T follicular helper cell (primary cell): ENCODE measurements at regions not wholly inside any gene's neighbourhood (a gene's known extent, or its start where the extent isn't known, plus 50 kb on each side); places are given as distances from the start of the nearest gene placed in this dataset.
A peak's percentile ranks its signal among the peaks of the same experiment; 100 is the strongest.

Source experiments
- DNase-seq: peaks from one replicate; pipeline ENCODE4 v3.0.0-alpha.2; 2020; ENCODE audit warnings: low read depth

DNA sequence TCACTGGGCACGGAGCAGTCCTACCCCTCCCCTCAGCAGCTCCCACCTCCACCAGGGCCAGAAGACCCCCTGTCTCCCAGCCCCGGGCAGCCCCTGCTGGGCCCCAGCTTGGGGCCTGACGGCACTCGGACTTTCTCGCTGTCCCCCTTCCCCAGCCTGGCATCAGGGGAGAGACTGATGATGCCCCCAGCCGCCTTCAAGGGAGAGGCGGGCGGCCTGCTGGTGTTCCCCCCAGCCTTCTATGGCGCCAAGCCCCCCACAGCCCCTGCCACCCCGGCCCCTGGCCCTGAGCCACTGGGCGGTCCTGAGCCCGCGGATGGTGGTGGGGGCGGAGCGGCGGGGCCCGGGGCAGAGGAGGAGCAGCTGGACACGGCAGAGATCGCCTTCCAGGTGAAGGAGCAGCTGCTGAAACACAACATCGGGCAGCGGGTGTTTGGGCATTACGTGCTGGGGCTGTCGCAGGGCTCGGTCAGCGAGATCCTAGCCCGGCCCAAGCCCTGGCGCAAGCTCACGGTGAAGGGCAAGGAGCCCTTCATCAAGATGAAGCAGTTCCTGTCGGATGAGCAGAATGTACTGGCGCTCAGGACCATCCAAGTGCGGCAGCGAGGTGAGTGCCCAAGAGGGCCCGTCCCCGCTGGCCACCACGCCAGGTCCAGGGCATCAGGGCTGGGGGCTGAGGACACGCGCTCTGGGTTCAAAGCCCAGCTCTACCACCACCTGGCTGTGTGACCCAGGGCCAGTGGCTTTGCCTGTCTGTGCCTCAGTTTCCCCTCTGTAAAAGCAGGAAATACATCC is 58.6 kb downstream of the PHETA1 start:
- no peak for DNase-seq

DNA sequence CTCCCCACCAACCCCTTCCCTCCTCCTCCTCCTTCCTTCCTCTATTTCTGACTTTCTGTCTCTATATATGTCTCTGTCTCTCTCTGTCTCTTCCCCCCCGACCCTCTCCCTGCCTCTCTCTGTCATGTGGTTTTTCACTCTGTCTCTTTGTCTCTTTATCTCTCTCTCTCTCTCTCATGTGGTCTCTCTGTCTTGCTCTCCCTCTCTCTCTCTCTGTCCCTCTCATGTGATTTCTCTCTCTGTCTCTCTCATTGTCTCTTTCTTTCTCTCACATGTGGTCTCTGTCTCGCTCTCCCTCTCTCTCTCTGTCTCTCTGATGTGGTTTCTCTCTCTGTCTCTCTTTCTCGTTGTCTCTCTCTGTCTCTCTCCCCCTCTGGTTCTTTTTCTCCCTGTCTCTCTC is 59.3 kb downstream of the PHETA1 start:
- no peak for DNase-seq

DNA sequence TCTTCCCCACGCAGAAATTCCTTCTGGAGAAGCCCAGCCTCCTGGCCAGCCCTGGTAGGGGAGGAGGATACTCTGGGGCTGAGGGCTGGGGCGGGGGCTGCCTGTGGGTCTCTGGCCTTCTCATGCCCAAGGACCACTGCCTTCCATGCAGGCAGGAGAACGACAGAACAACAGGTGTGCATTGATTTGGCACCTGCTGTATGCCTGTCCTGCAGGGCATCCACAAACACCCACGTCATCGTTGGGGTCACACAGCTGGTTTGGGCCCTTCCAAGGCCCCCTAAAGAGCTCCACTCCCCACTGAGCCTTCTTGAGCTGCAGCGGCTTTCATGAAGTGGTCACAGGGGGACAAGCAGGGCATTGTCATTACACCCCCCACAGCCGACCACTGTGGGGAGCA is 60.4 kb downstream of the PHETA1 start:
- DNase-seq = no peak

DNA sequence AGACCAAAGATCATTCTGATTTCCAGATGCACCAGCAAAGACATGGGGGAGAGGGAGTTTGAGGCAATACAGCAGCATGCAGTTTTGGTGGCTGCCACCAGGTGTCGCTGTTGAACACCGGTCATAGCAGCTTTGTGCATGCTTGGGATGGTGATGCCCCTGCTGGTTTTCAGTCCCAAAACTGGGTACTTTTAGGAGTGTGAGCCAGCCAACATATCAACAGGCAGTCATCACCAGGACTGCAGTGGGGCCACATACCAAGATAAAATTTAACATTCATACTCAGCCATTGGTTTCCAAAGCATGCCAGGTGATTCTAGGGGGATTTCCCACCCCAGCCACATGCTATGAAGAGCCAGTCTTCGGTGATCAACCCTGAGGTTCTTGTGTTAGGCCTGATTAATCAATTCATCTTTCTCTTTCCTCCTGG is 64.2 kb downstream of the PHETA1 start:
- peak; percentile 10 for DNase-seq

DNA sequence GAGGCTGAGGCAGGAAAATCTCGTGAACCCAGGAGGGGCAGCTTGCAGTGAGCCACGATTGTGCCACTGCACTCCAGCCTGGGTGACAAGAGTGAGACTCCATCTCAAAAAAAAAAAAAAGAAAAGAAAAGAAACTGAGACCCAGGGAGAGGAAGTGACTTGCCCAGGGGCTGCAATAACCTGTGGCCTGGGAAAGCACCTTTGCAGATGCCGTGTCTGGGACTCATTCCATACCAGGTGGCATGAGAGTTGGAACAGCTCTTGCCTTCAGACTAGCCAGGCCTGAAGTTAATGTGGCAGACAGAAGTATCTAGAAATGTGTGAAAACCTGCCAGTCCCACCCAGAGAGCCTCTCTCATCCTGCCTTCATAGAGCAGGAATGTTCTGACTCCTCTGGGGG is 65.4 kb downstream of the PHETA1 start:
- DNase-seq = no peak

DNA sequence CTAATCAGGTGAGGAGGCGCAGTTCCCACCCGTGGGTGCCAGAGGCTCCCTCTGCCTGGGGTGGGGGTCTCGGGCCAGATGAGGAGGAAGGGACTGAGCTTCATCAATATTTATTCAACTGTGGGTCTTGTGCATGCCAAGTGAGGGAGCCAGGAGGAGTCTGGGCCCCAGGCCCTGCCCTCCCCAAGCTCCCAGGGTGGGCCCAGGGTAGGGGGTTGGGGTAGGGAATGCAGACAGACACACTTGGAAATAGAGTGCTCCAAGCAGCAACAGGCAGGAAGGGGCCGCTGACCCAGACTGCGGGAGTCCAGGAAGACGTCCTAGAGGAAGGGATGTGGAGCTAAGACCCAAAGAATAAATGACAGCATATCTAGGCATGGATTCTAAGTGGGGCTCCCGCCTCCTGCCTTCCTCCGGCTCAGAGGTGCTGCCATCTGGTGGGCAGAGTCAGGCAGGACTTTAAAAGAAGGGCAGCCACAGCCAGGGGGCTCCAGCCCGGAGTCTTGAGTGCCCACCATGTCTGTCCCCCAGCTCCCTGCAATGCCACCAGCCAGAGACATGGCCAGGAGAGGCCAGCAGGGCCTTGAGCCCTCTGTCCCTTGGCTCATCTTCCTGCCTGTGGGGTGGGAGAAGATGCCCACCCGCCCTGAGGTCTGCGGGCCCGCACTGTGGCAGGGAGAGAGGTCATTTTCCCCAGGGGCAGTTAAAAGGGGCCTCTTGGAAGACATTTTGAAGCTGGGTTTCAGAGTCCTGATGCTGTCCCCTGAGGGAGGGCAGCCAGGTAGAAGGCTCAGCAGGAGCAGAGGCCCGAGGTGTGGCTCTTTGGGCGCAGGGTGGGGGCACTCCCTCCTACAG is 70.1 kb downstream of the PHETA1 start:
- DNase-seq = peak; percentile 28

DNA sequence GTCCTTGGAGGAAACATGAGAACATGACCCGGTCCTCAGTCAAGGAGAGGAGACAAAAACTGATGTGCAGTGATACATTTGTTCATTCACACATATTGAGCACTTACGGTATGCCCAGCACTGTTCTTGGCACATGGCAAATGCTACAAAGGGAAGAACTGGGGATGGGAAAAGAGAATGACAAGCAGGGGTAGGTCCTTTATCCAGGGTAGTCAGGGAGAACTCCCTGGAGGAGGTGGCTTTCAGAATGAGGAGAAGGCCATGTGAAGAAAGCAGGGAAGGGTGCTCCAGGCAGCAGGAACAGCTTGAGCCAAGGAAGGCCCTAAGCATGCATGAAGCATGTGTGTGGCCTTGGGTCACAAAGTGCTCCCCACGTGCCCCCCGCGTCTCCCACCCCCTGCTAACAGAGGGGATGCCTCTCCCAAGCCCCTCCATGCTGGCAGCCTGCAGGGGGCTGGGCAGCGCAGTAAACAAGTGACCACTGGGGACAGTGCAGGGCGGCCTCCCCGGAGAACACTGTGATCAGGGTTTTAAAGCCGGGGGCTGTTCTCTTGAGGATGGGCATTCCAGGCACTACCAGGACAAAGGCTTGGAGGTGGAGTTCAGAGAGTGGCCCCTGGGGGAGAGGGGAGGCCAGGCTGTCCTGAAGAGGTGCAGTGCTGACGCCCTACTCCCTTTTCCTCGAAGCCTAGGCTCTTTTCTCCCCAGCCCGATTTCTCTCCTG is 71.0 kb downstream of the PHETA1 start:
- no peak for DNase-seq

DNA sequence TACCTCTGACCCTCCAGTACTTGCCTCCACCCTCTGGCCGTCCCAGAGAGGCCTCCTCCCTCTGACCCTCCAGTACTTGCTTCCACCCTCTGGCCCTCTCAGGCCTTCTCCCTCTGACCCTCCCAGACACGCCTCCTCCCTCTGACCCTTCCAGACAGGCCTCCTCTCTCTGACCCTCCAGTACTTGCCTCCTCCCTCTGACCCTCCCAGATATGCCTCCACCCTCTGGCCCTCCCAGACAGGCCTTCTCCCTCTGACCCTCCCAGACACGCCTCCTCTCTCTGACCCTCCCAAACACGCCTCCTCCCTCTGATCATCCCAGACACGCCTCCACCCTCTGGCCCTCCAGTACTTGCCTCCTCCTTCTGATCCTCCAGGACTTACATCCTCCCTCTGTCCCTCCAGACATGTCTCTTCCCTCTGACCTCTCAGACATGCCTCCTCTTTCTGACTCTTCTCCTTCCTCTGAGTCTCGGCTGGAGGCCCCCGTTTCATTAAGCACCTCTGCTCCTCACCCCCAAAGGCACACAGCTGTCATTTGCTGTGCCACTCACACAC is 71.9 kb downstream of the PHETA1 start:
- DNase-seq = no peak

DNA sequence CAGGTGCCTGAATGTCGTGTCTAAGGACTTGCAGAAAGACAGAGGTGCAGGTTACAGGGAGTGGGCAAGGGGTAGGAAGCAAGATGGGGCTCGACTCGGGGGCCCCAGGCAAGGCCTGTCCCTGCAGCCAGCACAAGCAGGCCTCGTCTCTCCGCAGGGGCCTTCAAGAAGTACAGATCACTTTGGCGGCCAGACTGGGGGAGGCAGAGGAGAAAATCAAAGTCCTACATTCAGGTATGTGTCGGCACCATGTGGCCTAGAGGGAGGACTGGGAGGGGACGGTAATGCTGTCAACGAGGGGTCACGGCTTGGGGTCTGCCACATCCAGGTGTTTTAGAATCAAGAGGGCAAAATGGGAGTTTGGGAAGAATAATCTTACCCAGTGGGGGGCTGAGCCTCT is 73.7 kb downstream of the PHETA1 start:
- DNase-seq = no peak

DNA sequence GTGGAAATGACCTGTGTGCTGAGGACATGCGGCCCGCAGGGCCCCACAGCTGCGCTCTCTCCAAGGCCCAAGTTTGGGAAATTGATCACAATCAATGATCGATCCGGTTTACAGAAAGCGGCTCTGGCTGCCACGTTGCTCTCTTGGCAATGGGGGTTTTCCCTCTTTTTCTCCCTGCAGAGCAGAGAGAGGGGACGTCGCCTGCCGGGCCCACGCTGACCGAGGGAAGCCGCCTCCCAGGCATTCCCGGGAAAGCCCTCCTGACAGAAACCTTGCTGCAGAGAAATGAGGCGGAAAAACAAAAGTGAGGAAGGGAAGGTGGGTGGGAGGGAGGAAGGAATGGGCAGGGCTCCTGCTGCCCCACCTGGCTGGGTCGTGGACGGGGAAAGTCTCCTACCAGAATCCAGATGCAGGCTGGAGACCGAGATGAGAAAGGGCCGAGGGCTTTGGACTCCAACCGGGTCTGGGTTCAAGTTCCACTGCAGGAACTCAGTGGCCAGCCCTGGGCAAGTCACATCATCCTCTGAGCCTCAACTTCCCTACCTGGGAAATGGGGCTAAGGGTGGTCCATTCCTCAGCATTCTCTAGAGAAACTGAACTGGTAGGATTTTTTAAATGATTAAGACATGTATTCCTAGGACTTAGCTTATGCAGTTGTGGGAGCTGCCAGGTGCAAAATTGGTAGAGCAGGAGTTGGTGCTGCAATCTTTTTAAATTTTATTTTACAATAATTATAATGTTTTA is 75.5 kb downstream of the PHETA1 start:
- DNase-seq = no peak

DNA sequence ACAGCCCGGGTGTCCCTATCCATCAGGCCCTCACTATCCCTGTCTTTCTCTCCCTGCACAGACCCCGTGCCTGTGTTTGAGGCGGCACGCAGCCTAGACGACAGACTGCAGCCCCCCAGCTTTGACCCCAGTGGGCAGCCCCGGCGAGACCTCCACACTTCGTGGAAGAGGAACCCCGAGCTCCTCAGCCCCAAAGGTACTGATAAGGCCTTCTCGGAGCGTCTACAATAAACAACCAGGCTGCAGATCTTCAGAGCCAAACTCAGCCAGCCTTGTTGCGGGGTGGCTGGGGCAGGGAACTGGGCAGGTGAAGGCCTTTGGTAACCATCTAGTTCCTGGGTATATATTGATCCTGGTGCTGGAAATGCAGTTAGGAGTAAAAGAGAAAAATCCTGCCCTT is 77.5 kb downstream of the PHETA1 start:
- DNase-seq = no peak

DNA sequence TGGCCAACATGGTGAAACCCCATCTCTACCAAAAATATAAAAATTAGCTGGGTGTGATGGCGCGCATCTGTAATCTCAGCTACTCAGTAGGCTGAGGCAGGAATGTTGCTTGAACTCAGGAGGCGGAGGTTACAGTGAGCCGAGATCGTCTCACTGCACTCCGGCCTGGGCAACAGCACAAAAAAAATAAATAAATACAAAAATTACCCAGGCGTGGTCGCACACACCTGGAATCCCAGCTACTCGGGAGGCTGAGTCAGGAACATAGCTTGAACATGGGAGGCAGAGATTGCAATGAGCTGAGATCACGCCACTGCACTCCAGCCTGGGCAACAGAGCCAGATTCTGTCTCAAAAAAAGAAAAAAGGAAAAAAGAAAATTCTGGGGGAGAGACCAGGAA is 80.1 kb downstream of the PHETA1 start:
- no peak for DNase-seq

DNA sequence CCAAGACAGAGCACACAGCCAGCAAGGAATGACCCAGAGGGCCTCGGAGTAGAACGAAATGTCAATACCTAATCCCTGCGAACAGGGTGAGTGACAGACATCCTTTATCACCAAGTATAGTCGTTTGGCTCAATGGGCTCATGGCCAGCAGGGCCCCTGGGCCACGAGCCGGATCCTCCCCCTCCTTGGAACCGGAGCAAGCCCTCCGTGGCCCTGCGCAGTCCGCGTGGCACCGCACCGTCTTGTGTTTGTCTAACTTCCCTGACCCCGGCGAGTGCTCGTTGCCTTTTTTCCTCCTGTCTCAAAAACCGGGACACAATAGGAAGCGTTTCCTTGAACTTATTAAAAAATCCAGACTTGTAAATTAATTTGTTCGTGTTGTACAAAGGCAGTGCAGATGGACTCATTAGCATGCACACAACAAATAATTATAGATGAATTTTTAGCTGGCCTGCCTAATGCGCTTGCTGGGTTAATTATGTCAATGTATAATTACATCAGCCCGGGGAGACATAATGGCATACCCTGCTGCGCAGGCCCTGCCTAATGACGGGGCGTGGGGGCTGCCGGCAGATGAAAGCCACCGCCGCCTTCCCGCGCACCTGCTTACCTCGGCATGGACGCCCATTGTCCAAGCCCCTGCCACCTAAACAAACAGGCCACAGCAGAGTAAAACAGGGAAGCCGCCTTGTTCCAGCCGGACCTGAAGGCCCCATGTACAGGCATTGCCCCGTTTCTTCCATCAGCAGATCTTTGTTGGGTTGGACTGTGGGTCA is 81.6 kb downstream of the PHETA1 start:
- DNase-seq = no peak

DNA sequence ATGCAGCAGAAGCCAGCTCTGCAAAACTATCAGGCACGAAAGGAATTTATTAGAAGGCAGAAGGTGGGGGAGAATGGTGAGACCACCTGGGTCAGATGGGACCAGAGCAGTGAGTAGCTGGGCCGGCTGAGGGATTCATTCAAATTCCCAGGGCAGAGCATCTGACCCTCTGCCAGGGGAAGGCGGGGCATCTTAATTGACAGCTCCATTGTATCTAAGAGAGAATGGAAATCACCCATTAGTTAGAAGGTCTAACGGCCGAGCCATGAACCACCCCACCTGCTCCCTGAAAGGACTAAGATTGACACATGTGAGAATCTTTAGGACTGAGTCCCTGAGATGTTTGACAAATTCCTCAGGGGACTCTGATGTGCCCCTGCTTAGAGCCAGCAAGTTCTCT is 83.7 kb downstream of the PHETA1 start:
- no peak for DNase-seq

DNA sequence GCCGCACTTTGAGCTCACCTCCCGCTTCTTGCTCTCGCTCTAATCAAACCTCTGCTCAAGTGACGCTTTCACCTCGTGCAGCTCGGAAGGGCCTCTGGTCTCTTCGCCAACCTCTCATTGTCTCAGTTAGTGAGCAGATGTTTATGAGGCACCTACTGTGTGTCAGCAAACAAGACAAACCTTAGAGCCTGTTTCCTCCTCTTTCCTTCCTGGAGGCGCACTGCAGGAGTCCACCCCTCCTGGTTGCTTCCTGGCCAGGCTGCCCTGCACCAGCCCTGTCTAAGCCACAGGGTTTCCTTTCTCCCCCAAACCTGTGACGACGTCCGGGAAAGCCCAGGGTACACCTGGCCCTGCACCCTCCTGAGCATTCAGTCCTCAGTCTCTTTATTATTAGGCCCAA is 84.2 kb downstream of the PHETA1 start:
- no peak for DNase-seq

DNA sequence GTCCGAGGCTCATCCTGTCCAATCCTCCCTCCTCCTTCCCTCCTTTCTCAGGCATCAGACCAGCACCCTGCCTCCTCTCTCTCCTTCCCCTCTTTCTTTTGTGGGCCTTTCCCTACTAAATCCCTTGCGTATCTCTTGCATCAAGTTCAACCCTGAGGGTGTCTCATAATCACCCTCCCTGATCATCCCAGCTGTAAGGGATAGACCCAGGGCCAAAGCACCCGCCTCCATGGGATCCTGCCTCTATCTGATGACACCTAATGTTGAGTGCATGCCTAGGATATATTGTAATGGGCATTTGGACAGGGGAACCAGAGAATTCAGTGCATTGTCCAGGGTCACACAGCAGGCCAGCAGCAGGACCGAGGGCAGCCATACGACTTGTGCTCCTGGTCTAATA is 84.9 kb downstream of the PHETA1 start:
- no peak for DNase-seq

DNA sequence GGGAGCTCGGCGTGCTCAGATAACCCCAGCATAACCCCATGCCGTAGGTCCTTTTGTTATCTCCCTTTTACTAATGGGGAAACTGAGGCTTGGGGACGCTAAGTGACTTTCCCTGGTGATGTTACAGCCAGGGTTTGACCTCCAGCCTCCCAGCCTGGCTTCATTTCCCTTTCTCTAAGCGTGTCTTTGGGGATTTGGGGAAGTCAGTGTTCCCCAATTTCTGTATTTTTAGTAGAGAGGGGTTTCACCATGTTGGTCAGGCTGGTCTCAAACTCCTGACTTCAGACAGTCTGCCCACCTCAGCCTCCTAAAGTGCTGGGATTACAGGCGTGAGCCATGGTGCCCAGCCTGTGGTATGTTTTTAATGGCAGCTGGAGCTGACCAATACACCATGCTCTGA is 85.4 kb downstream of the PHETA1 start:
- no peak for DNase-seq

DNA sequence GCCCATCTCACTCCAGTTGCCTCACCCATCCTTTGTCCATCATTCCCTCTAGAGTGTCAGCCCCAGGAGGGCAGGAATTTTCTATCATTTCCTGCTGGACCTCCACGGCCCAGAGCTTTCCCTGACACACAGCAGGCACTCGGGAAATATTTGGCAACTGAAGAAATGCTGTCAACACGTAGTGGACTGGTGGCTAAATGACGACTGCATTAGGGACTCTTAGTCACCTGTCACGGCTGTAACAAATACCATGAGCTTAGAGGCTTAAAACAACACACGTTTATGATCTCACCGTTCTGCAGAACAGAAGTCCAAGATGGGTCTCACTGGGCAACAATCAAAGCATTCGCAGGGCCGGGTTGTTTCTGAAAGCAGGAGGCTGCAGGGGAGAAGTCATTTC is 91.3 kb downstream of the PHETA1 start:
- DNase-seq = no peak

DNA sequence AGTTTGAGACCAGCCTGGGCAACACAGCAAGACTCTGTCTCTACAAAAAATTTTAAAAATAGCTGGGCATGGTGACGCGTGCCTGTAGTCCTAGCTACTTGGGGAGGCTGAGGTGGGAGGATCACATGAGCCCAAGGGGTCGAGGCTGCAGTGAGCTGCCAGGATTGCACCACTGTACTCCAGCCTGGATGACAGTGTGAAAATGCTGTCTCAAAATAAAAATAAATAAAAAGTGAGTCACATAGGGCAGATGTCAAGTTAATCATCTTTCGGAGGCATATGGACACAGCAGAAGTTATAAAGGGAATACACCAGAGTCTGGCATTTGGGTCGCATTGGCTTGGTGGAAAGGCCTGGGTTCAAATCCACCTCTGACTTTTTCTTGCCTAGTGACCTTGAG is 92.7 kb downstream of the PHETA1 start:
- DNase-seq = no peak

DNA sequence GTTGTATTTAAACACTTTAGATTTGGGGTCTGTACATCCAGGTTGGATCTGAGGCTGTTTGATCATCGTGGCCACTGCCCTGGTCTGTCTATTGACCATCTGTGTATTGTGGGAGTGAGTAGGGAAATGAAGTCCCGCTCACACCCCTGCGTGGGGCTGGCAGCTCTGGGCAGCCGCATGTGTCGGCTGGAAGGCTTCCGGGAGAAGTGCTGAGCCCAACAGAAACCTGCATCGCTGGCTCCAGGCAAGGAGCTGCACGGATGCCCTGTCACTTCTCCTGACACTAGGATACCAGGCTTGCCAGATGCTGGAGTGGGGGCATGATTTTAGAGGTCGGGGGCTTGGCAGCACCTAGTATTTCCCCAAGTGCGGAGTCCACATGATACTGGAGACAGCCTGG is 93.6 kb downstream of the PHETA1 start:
- no peak for DNase-seq

DNA sequence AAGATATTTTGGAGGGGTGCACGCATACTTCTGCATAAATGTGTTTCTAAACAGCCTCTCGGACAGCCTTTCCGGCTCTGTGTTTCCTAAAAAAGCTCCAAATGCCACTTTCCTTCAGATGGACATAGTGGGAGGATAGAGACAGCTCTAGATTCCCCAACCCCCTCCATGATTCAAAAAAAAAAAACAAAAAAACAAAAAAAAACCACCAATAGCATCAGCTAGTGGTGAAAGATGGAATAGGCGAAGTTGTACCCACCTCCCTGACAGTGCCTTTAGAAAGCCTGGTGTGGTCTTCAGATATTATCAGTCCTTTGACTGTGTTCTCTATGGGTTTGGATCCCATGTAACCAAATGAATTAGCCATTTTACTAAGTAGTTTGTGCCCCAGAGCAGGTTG is 94.1 kb downstream of the PHETA1 start:
- no peak for DNase-seq
